ENCODE measurements at regions not wholly inside any gene's neighbourhood (a gene's known extent, or its start where the extent isn't known, plus 50 kb on each side); places are given as distances from the start of the nearest gene placed in this dataset.

GRCh38 chr15:88403351-88403791 is 63.8 kb downstream of the MRPL46 start:
- no peak overlapping the region for H3K4me3 ChIP-seq (ENCODE audit: control insufficient read depth, low read depth, low read length)
- TF ChIP-seq CTCF (IDR thresholded peaks at IDR 0.05; ENCODE audit: control insufficient read depth, insufficient read depth, low read depth, low read length, missing control alignments): no peak
- DNase-seq (ENCODE audit: low read depth): no peak

GRCh38 chr15:88401996-88402656 is 65.1 kb downstream of the MRPL46 start:
- no peak for TF ChIP-seq CTCF (IDR thresholded peaks at IDR 0.05; ENCODE audit: control insufficient read depth, insufficient read depth, low read depth, low read length, missing control alignments)
- no peak for DNase-seq (ENCODE audit: low read depth)
- H3K4me3 ChIP-seq (ENCODE audit: control insufficient read depth, low read depth, low read length): no peak overlapping the region

GRCh38 chr15:88401251-88401995 is 65.8 kb downstream of the MRPL46 start:
- H3K4me3 ChIP-seq (ENCODE audit: control insufficient read depth, low read depth, low read length): no peak overlapping the region
- no peak for DNase-seq (ENCODE audit: low read depth)
- TF ChIP-seq CTCF (IDR thresholded peaks at IDR 0.05; ENCODE audit: control insufficient read depth, insufficient read depth, low read depth, low read length, missing control alignments): no peak

GRCh38 chr15:88400591-88401250 is 66.5 kb downstream of the MRPL46 start:
- TF ChIP-seq CTCF (IDR thresholded peaks at IDR 0.05; ENCODE audit: control insufficient read depth, insufficient read depth, low read depth, low read length, missing control alignments): no peak
- no peak overlapping the region for H3K4me3 ChIP-seq (ENCODE audit: control insufficient read depth, low read depth, low read length)

GRCh38 chr15:88400084-88400483 is 67.1 kb downstream of the MRPL46 start:
- no peak for TF ChIP-seq CTCF (IDR thresholded peaks at IDR 0.05; ENCODE audit: control insufficient read depth, insufficient read depth, low read depth, low read length, missing control alignments)
- no peak overlapping the region for H3K4me3 ChIP-seq (ENCODE audit: control insufficient read depth, low read depth, low read length)
- no peak for DNase-seq (ENCODE audit: low read depth)

More at GRCh38 chr15:88400591-88401250, 66.5 kb downstream of the MRPL46 start:
- DNase-seq (ENCODE audit: low read depth): no peak

GRCh38 chr15:88399021-88399685 is 68.0 kb downstream of the MRPL46 start:
- no peak for TF ChIP-seq CTCF (IDR thresholded peaks at IDR 0.05; ENCODE audit: control insufficient read depth, insufficient read depth, low read depth, low read length, missing control alignments)
- no peak overlapping the region for H3K4me3 ChIP-seq (ENCODE audit: control insufficient read depth, low read depth, low read length)
- no peak for DNase-seq (ENCODE audit: low read depth)

All from AG09309 (cell line).